HepG2 (cell line): ENCODE measurements at regions not wholly inside any gene's neighbourhood (a gene's known extent, or its start where the extent isn't known, plus 50 kb on each side); places are given as distances from the start of the nearest gene placed in this dataset.

ENCODE experiments used
- ATAC-seq: fragments of 200-7000 bp; cut with Tn5 transposase; 3 replicates; pipeline ENCODE4 v1.9.1; 2020; ENCODE audit warnings: mild to moderate bottlenecking, moderate library complexity
- BruUV-seq: library from RNA; stranded (reverse); fragments of 400-500 nt; replicated peaks from 2 replicates; lab custom pipeline; 2021; lab: Mats Ljungman, UMichigan
- CTCF ChIA-PET: fragments of 300-600 bp; formaldehyde crosslinking; extraction: SDS; loops from one replicate; lab custom pipeline; 2021; ENCODE audit warnings: low total read pairs, inconsistent platforms, low intra/inter-chr PET ratio; lab: Yijun Ruan, JAX
- POLR2A ChIA-PET: fragments of 350-600 bp; sonication (Branson Sonifier 250); formaldehyde crosslinking; loops from one replicate; lab custom pipeline; 2020; ENCODE audit warnings: antibody characterized with exemption, inconsistent platforms; lab: Yijun Ruan, JAX
- DNase-seq: peaks from one replicate; pipeline ENCODE4 v3.0.0-alpha.2; 2015; ENCODE audit warnings: low spot score
- FAIRE-seq: peaks from 3 replicates; lab custom pipeline; 2011; peaks lifted over from hg19 to GRCh38; lab: Jason Lieb, UNC
- H2AFZ ChIP-seq: one replicate; pipeline ENCODE4 v1.6.1; 2011; ENCODE audit warnings: low read length, inconsistent platforms
- H3K27ac ChIP-seq: fragments of 300-600 bp; 3 replicates; pipeline ENCODE4 v1.8.0; 2011; ENCODE audit warnings: mixed run types, mild to moderate bottlenecking, mixed read lengths, low read length, inconsistent platforms; ENCODE audit not compliant: insufficient read depth; ENCODE audit errors: extremely low read length
- H3K27me3 ChIP-seq, 2 experiments: fragments of 200-600 bp in 1 of 2; 2 replicates in 1 of 2; 3 replicates in 1 of 2; pipeline versions ENCODE4 v1.6.0 to v1.8.0; 2011; ENCODE audit warnings: low read length in 2 of 2, mild to moderate bottlenecking in 2 of 2, moderate library complexity in 2 of 2, inconsistent platforms in 1 of 2; ENCODE audit not compliant: insufficient read depth in 2 of 2, control insufficient read depth in 1 of 2
- H3K36me3 ChIP-seq, 2 experiments: fragments of 200-600 bp in 1 of 2; replicated peaks in 1 of 2; 2 replicates in 1 of 2; 3 replicates in 1 of 2; pipeline versions ENCODE4 v1.5.1 to v1.8.0; 2011; ENCODE audit warnings: low read length in 2 of 2, inconsistent platforms in 1 of 2; ENCODE audit not compliant: insufficient read depth in 2 of 2, control insufficient read depth in 1 of 2
- H3K4me1 ChIP-seq: 2 replicates; pipeline ENCODE4 v1.5.1; 2012; ENCODE audit warnings: low read length, inconsistent platforms; ENCODE audit not compliant: insufficient read depth
- H3K4me2 ChIP-seq: 2 replicates; pipeline ENCODE4 v1.6.0; 2011; ENCODE audit warnings: low read depth, low read length, inconsistent platforms
- H3K4me3 ChIP-seq, 3 experiments: fragments of 200-600 bp in 1 of 3; sonication (generic), shearing (Covaris generic) in 1 of 3; replicated peaks in 1 of 3; 2 replicates each; pipeline ENCODE4 v1.5.1; 2011 to 2016; ENCODE audit warnings: low read length in 3 of 3, inconsistent platforms in 2 of 3, low read depth in 2 of 3, mild to moderate bottlenecking in 2 of 3, control low read depth in 1 of 3, mixed read lengths in 1 of 3; ENCODE audit not compliant: insufficient read depth in 1 of 3
- H3K79me2 ChIP-seq: one replicate; pipeline ENCODE4 v1.6.1; 2011; ENCODE audit warnings: low read length, inconsistent platforms; ENCODE audit not compliant: insufficient read depth
- H3K9ac ChIP-seq: 2 replicates; pipeline ENCODE4 v1.6.0; 2011; ENCODE audit warnings: mild to moderate bottlenecking, low read depth, low read length, inconsistent platforms; ENCODE audit not compliant: insufficient read depth
- H3K9me3 ChIP-seq: 2 replicates; pipeline ENCODE4 v1.5.1; 2012; ENCODE audit warnings: mild to moderate bottlenecking, low read length
- H4K20me1 ChIP-seq: 2 replicates; pipeline ENCODE4 v1.6.0; 2011; ENCODE audit warnings: inconsistent platforms, mild to moderate bottlenecking, low read length, moderate library complexity; ENCODE audit not compliant: insufficient read depth
- ZNF292 ChIP-seq: sonication (generic); formaldehyde crosslinking; IDR thresholded peaks from 2 replicates; pipeline ENCODE4 v1.8.1; 2022; ENCODE audit warnings: mild to moderate bottlenecking, low read depth, missing genetic modification reagents, borderline replicate concordance
- WGBS: methylation state at CpG from one replicate; pipeline ENCODE4 v1.1.6; 2017; ENCODE audit warnings: low lambda C conversion rate; 5-methylcytosine and 5-hydroxymethylcytosine counted together
- in situ Hi-C: cut with HindIII; loops from 2 replicates; pipeline ENCODE4 v1.10.0; 2017; ENCODE audit warnings: low pct_unique_long_range_greater_than_20kb; ENCODE audit not compliant: extremely low pct_ligation_motif_present
- intact Hi-C: fragments of 100-400 bp; cut with micrococcal nuclease; formaldehyde crosslinking; loops from one replicate; pipeline ENCODE4 v1.10.0; 2022; ENCODE audit not compliant: unreplicated experiment
- TF ChIP-seq, protein P1 (sequence below): sonication (generic); formaldehyde crosslinking; IDR thresholded peaks from 2 replicates; pipeline ENCODE4 v1.5.0; 2020; ENCODE audit warnings: mild to moderate bottlenecking, missing genetic modification reagents, borderline replicate concordance
- TF ChIP-seq, protein P2 (sequence below): sonication (generic); formaldehyde crosslinking; IDR thresholded peaks from 2 replicates; pipeline ENCODE4 v1.8.0; 2022; ENCODE audit warnings: missing genetic modification reagents, mild to moderate bottlenecking, borderline replicate concordance

DNA sequence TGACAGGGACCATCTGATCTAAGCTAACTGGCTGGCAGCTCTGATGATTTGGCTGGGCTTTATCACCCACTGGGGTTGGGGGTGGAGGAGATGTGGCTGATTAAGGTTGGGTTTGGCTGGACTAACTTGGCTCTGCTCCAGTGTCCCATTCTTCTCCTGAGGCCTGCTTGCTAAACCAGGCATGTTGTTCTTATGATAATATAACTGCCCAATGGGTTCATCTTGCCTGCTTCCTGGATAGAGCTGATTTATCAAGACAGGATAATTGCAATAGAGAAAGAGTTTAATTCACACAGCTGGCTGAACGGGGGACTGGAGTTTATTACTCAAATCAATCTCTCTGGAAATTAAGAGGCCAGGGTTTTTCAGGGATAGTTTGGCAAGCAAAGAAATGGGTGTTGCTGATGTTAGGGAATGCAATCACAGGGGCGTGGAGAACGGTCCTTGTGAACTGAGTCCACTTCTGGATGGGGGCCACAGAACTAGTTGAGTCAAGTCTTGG lies 150.4 kb downstream of the PTH2R start:
- Histone ChIP-seq H3K9me3 (no peaks in the 10 kb centered on the region), H3K4me1 (no peaks in the 10 kb centered on the region), H3K79me2 (no peaks in the 10 kb centered on the region), H3K36me3 (no peaks in the 10 kb centered on the region), H3K27me3 (no peaks in the 10 kb centered on the region; a peak in 1 of 5 replicates), H3K4me2 (no peak overlapping the region), H2AFZ (no peak overlapping the region), H3K9ac (no peak overlapping the region), H3K27ac (no peak overlapping the region), H4K20me1 (no peaks in the 10 kb centered on the region), H3K4me3 (no peak overlapping the region)
- WGBS, result 33% methylated on average over 3 of the region's 3 CpGs
- BruUV-seq, result no TSS peak
- DNase-seq, result no peak
- ChIA-PET CTCF (no interaction called here), POLR2A (no interaction called here)
- ATAC-seq, result no peak
- intact Hi-C loops, result no loop called here
- in situ Hi-C loops, result no loop called here
- FAIRE-seq, result no peak
- TF ChIP-seq, protein P1, sequence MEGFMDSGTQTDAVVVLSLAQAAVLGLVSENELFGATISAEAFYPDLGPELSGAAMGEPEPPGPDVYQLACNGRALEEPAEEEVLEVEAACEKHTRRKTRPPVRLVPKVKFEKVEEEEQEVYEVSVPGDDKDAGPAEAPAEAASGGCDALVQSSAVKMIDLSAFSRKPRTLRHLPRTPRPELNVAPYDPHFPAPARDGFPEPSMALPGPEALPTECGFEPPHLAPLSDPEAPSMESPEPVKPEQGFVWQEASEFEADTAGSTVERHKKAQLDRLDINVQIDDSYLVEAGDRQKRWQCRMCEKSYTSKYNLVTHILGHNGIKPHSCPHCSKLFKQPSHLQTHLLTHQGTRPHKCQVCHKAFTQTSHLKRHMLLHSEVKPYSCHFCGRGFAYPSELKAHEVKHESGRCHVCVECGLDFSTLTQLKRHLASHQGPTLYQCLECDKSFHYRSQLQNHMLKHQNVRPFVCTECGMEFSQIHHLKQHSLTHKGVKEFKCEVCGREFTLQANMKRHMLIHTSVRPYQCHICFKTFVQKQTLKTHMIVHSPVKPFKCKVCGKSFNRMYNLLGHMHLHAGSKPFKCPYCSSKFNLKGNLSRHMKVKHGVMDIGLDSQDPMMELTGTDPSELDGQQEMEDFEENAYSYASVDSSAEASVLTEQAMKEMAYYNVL (CRISPR knock-in tag), result no peak

DNA sequence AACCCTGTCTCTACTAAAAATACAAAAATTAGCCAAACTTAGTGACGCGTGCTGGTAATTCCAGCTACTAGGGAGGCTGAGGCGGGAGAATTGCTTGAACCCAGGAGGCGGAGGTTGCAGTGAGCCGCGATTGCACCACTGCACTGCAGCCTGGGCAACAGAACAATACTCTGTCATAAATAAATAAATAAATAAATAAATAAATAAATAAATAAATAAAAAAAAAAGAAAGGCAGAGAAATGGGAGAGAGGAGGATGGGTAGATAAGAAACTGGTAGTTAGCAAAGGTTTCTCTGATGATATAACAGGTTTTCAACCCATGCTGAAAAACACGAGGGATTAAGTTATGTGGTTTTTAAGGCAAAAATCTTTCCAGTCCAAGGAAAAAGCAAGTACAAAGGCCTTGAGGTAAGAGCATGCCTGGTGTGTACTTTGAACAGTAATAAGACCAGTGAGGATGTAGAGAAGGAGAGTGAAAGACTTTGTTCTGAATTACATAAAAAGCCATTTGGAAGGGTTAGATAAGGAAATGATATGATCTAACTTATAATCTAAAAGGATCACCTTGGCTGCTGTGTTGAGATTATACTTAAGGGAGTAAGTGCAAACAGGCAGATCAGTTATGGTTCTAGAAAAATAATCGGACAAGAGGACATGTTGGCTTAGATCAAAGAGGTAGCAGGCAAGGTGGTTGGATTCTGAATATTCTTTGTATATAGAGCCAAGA lies 159.3 kb downstream of the PTH2R start:
- CTCF ChIA-PET, result no interaction called here
- Histone ChIP-seq H3K79me2 (no peaks in the 10 kb centered on the region), H3K27ac (no peak overlapping the region), H3K9me3 (no peaks in the 10 kb centered on the region), H3K4me2 (no peak overlapping the region), H3K9ac (no peak overlapping the region), H3K4me3 (no peak overlapping the region), H4K20me1 (no peaks in the 10 kb centered on the region), H3K4me1 (no peaks in the 10 kb centered on the region), H3K27me3 (peaks cover 0 to 3% of the 10 kb centered on the region in 2 experiments; a peak in 1 of 5 replicates), H3K36me3 (no peaks in the 10 kb centered on the region), H2AFZ (no peak overlapping the region)
- in situ Hi-C loops, result no loop called here
- no peak for FAIRE-seq
- no peak for TF ChIP-seq ZNF292
- TF ChIP-seq, protein P2, sequence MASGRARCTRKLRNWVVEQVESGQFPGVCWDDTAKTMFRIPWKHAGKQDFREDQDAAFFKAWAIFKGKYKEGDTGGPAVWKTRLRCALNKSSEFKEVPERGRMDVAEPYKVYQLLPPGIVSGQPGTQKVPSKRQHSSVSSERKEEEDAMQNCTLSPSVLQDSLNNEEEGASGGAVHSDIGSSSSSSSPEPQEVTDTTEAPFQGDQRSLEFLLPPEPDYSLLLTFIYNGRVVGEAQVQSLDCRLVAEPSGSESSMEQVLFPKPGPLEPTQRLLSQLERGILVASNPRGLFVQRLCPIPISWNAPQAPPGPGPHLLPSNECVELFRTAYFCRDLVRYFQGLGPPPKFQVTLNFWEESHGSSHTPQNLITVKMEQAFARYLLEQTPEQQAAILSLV (CRISPR knock-in tag), result no peak
- BruUV-seq, result no TSS peak
- POLR2A ChIA-PET, result no interaction called here
- intact Hi-C loops, result no loop called here
- DNase-seq, result no peak
- WGBS, result 69% methylated on average over 8 of the region's 8 CpGs
- ATAC-seq, result no peak
